GM21737 (cell line): ENCODE measurements at regions not wholly inside any gene's neighbourhood (a gene's known extent, or its start where the extent isn't known, plus 50 kb on each side); places are given as distances from the start of the nearest gene placed in this dataset.

Source experiments
- ATAC-seq: cut with Tn5 transposase; IDR thresholded peaks from one replicate; pipeline ENCODE4 v1.9.1; 2021; ENCODE audit warnings: mild to moderate bottlenecking, moderate library complexity; ENCODE audit not compliant: unreplicated experiment

GRCh38 chr5:166982226-166982625 lies 1309.2 kb upstream of the WWC1 start:
- ATAC-seq = no peak

- no peak for ATAC-seq
Observed at GRCh38 chr5:166991601-166992000, 1299.8 kb upstream of the WWC1 start.

GRCh38 chr5:166992108-166992507 lies 1299.3 kb upstream of the WWC1 start:
- no peak for ATAC-seq

GRCh38 chr5:166992874-166993722 lies 1298.3 kb upstream of the WWC1 start:
- no peak for ATAC-seq

- no peak for ATAC-seq
Observed at GRCh38 chr5:166994226-166994625, 1297.2 kb upstream of the WWC1 start.

GRCh38 chr5:167001246-167001645 lies 1290.2 kb upstream of the WWC1 start:
- ATAC-seq = no peak

GRCh38 chr5:167008705-167009104 lies 1282.7 kb upstream of the WWC1 start:
- no peak for ATAC-seq

GRCh38 chr5:167011196-167011595 lies 1280.2 kb upstream of the WWC1 start:
- ATAC-seq = no peak

GRCh38 chr5:167012123-167013034 lies 1279.1 kb upstream of the WWC1 start:
- ATAC-seq = no peak

GRCh38 chr5:167014401-167015056 lies 1276.9 kb upstream of the WWC1 start:
- no peak for ATAC-seq

- no peak for ATAC-seq
Observed at GRCh38 chr5:167020418-167020817, 1271.0 kb upstream of the WWC1 start.

- no peak for ATAC-seq
Observed at GRCh38 chr5:167029488-167029887, 1262.0 kb upstream of the WWC1 start.

GRCh38 chr5:167030500-167031120 lies 1260.8 kb upstream of the WWC1 start:
- ATAC-seq = no peak

GRCh38 chr5:167036585-167036984 lies 1254.9 kb upstream of the WWC1 start:
- no peak for ATAC-seq

GRCh38 chr5:167049043-167049663 lies 1242.3 kb upstream of the WWC1 start:
- no peak for ATAC-seq

- no peak for ATAC-seq
Observed at GRCh38 chr5:167049771-167050567, 1241.5 kb upstream of the WWC1 start.

GRCh38 chr5:167050568-167051401 lies 1240.7 kb upstream of the WWC1 start:
- no peak for ATAC-seq

- ATAC-seq = no peak
Observed at GRCh38 chr5:167051402-167051768, 1240.1 kb upstream of the WWC1 start.

GRCh38 chr5:167052791-167053190 lies 1238.7 kb upstream of the WWC1 start:
- no peak for ATAC-seq
